ENCODE measurements at regions not wholly inside any gene's neighbourhood (a gene's known extent, or its start where the extent isn't known, plus 50 kb on each side); places are given as distances from the start of the nearest gene placed in this dataset.
"Not testable (repeated sequence)": the region's sequence is repeated elsewhere in the genome, so short reads cannot be mapped to it uniquely, and the experiment has no call there.

DNA sequence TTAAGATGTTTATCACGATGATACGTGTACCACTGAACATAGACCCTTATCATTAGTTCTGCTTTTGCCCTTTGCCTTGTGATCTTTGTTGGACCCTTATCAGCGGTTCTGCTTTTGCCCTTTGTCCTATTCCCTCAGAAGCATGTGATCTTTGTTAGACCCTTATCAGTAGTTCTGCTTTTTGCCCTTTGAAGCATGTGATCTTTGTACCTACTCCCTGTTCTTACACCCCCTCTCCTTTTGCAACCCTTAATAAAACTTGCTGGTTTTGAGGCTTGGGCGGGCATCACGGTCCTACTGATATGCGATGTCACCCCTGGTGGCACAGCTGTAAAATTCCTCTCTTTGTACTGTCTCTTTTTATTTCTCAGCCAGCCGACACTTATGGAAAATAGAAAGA, 117.0 kb downstream of the SDHAF3 start:
- DNase-seq (ENCODE audit: low read depth) = not testable (repeated sequence)

GRCh38 chr7:97246317-97246716, 128.8 kb downstream of the SDHAF3 start:
- no peak for DNase-seq (ENCODE audit: low read depth)

- not testable (repeated sequence) for DNase-seq (ENCODE audit: low read depth)
These were observed 140.7 kb downstream of the SDHAF3 start for GRCh38 chr7:97258187-97258586.

DNA sequence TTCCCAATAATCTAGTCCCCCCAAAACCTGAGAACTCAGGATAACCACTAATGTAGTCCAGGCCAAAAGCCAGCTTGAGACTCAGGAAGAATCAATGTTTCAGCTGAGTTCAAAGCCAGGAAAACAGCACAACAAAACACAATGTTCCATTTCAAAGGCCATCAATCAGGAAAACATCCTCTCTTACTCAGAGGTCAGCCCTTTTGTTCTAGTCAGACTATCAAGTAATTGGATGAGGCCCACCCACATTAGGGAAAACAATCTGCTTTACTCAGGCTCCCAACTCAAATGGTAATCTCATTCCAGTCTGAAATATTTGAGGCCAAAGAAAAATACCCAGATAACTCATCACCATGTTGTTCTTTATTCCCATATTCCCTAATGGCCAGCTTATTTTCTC, 152.2 kb downstream of the SDHAF3 start:
- no peak for DNase-seq (ENCODE audit: low read depth)

GRCh38 chr7:97270280-97270679, 152.8 kb downstream of the SDHAF3 start:
- no peak for DNase-seq (ENCODE audit: low read depth)

DNA sequence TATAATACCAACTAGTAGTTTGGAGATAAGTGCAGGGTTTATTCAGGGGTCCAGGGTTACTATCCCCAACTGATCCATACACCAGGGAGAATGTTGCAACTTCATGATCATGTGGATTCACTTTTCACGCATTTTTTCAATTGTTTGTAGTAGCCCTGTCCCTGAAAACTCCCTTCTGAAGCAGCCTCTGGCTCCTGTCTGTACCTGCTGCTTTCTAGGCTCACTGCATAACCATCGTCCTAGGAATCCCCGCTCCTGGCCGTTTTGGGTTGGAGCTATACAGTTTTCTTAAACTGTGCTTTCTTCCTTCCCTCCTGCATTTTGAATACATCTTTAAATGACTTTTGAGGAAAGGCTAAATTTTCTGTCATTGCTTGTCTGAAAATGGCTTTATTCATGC, 154.1 kb downstream of the SDHAF3 start:
- DNase-seq (ENCODE audit: low read depth) = no peak

GRCh38 chr7:97272237-97272975, 154.9 kb downstream of the SDHAF3 start:
- no peak for DNase-seq (ENCODE audit: low read depth)

GRCh38 chr7:97275475-97275874, 158.0 kb downstream of the SDHAF3 start:
- DNase-seq (ENCODE audit: low read depth) = no peak

DNA sequence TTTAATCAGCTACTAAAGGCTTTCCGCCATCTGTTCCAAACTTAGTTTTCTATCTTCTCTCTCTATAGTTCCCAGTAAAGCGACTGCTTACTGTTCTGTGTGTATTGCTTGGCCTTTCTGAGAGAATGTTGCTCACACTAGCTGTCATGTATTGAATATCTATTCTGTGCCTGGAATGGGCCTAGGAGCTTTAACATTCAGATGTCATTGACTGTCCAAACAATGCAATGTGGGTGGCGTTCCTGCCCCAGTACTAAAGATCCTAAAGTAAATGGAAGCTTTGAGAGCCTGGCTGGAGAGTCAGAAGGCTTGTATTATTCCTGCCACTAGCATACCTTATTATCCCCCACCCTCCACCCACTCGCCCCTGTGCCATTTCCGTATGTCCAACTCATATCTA, 163.5 kb downstream of the SDHAF3 start:
- no peak for DNase-seq (ENCODE audit: low read depth)

- no peak for DNase-seq (ENCODE audit: low read depth)
These were observed 167.8 kb downstream of the SDHAF3 start for GRCh38 chr7:97285348-97285747.

DNA sequence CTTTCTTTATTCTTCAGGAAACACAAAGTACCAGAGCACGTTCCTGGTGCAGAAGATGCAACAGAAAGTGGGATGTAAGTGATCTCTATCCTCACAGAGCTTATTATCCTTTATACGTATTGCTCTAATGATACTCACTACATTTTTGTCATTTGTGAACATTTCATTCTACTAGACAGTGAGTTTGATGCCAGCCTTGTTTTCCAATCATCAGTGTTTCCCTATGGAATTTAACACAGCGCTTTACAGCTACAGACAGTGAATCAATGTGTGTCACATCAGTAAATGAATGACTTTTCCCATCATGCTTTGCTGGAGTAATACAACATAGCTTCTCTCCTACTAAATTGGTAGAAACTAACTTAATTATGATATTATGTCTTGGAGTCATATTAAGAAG, 175.5 kb downstream of the SDHAF3 start:
- no peak for DNase-seq (ENCODE audit: low read depth)

DNA sequence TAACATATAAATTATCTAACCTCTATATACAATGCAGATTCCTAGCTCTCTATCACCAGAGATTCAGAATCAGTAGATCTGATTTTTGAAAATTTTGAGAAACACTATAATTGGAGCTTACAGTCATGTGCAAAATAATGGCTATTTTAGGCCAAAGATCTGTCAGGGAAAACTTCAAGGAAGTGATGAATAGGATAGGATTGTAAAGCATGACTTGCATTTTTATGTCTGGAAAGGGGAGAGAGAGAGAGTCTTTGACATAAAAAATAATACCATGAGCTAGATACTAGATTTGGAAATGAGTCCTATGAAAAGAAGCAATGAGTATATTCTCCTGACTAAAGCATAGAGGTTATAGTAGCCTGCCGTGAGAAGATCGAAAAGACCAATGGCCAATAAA, 181.1 kb downstream of the SDHAF3 start:
- peak; percentile 13 for DNase-seq (ENCODE audit: low read depth)

- DNase-seq (ENCODE audit: low read depth) = no peak
These were observed 188.1 kb downstream of the SDHAF3 start for GRCh38 chr7:97305589-97305988.

DNA sequence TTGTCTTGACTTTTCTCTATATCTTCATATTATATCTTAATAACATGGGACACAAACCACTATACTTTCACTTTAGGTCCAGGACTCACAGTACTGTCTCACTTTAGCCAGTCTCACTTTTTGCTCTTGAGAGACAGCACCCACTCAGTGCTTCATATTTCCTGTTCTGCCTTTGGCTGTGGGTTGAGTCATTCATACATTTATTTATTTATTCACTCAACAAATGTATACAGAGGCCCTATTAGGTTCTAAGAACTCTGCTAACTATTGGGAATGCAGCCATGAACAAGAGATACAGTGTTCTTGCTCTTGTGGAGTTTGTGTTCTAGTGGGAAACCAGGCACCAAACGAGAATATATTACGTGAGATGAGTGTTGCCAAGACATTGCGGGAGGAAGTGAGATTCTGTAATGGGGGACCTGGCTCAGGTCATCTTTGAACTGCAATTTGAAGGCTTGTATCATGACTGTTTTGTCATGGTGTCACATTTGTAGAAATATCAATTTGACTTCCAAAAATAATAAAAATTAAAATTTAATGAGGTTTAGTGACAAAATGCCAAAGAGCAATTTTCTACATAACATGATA, 190.1 kb downstream of the SDHAF3 start:
- peak; percentile 55 for DNase-seq (ENCODE audit: low read depth)

DNA sequence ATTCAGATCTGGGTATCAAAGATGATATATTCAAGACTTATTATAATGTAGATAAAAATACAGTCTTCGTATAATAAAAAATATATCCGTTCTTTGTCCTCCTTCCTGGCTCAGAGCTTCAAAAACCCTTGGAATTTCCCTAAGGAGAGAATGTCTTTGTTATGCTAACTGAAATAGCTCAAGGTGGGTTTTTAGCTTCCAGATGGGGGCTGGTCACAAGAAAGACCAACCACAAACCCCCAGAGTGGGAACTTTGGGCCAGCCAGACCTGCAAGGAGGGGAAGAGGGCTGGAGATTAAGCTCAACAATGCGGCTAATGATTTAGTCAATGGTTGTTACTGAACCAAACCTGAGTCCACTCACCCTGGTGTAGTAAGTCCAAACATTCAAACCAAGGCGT, 196.4 kb downstream of the SDHAF3 start:
- DNase-seq (ENCODE audit: low read depth) = no peak

DNA sequence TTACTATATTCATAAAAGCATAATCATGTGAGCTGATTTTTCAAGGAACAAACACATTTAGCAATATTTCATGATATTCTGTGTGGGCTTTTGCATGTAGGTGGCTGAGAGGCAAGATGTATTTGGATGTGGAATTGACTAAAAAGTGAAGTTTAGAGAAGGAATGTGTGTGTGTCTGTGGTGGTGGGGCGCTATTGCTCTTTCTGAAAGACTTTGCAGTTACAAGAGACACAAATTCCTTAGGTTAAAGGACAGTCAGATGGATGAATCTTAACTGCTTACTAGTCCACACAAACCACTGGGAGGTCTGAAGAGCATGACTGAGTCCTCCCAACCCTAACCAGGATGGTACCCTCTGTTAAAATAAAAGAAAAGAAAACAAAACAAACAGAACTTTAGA, 200.1 kb downstream of the SDHAF3 start:
- DNase-seq (ENCODE audit: low read depth) = no peak

DNA sequence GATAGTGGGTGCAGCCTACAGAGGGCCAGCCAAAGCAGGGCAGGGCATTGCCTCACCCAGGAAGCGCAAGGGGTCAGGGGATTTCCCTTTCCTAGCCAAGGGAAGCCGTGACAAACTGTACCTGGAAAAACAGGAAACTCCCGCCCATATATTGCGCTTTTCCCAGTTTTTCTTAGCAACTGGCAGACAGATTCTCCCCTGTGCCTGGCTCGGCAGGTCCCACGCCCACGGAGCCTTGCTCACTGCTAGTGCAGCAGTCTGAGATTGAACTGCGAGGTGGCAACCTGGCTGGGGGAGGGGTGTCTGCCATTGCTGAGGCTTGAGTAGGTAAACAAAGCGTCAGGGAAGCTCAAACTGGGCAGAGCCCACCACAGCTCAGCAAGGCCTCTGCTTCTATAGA, 212.4 kb downstream of the SDHAF3 start:
- not testable (repeated sequence) for DNase-seq (ENCODE audit: low read depth)

GRCh38 chr7:97337849-97338248, 220.4 kb downstream of the SDHAF3 start:
- no peak for DNase-seq (ENCODE audit: low read depth)

DNA sequence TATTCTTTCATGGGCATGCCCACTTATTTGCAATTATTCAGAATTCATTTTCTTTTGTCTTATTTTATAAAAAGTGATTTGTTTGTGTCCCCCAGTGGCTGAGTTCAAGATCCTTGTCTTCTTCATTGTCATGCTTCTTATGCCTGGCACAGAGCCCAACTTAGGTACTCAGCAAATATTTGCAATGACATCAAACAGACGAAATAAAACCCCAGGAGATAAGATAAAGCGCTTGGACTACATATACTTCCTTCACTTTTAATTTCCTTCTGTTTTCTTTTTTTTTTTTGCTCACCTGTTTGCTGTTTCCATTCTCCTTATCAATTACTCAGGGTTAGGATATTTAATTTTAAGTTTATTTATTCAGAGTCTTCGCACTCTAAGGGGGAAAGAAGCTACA, 225.0 kb downstream of the SDHAF3 start:
- DNase-seq (ENCODE audit: low read depth) = no peak

DNA sequence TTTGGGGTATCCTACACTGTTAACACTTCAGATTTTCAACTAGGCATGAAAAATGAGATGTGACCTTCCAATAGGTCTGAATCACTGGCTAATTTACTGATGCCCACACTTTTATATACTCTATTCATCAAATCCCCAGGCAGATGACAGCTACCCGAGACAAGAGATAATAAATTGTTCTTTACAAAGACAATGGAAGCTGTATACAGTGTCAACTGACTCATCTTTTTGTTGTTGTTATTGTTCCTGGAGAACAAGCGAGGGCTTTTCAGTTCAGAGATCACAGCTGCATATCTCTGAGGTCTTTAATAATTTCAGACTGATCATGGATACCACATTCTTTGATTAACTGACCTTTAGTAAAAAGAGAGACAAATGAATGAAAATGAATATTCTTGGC, 228.9 kb downstream of the SDHAF3 start:
- no peak for DNase-seq (ENCODE audit: low read depth)

DNA sequence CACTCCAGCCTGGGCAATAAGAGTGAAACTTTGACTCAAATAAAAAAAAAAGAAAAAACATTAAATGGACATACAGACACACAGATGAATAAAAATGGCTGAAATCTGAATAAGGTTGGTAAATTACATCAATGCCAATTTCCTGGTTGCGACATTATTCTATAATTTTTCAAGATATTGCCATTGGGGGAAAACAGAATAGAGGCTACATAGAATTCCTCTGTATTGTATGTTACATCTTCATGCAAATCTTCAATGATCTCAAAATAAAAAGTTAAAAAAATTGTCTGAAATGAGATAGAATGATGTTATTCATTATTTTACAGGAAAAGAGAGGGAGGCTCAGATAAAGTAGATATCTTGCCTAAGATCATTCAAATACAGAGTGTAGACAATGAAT, 234.0 kb downstream of the SDHAF3 start:
- DNase-seq (ENCODE audit: low read depth) = no peak

DNA sequence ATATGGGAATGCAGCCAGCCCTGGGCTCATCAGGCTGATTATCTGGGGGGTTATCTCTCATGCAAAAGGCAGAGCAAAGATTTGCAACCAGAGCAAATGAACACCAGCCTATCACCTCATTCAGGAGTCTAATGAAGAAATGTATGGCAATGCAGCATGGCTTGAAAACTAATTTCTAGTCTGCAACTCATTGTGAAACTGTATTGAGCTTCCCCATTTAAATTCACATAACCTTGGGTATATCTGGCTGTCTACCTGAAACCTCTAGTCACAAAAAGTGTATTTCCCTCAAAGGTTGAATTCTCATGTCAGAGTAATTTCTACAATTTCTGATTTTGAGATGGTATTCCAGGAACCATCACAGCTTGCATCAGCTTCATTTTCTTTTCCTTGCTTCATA, 240.0 kb downstream of the SDHAF3 start:
- no peak for DNase-seq (ENCODE audit: low read depth)

- DNase-seq (ENCODE audit: low read depth) = no peak
These were observed 255.4 kb downstream of the SDHAF3 start for GRCh38 chr7:97372882-97373281.

DNA sequence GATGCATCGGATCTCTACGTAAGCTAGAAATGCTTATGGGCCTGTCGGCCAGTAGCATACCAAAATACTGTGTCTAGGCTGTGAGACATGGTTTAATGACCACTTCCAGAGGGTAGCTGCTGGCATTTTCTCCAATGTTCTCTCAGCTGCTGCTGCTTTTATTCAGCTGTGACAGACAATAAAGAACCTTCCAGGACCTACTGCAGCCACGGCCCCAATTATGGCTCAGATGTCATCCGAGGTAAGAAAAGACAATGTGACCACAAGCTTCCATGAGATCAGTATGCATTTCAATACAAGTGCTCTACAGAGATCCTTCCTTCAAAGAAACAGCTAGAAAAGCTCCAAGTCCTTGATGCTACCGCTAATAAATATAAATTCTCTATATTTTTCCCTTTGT, 256.2 kb downstream of the SDHAF3 start:
- DNase-seq (ENCODE audit: low read depth) = no peak
